Spleen (tissue), 7 donors: ENCODE measurements at regions not wholly inside any gene's neighbourhood (a gene's known extent, or its start where the extent isn't known, plus 50 kb on each side); places are given as distances from the start of the nearest gene placed in this dataset.

ENCODE experiments used
- POLR2A ChIP-seq, 3 donors: fragments of 450-650 bp; IDR thresholded peaks; one replicate each; pipeline ENCODE4 v1.5.1; 2017; ENCODE audit warnings: antibody characterized with exemption in 3 of 3, mild to moderate bottlenecking in 1 of 3
- POLR2AphosphoS5 ChIP-seq, 3 donors: sonication (generic); formaldehyde crosslinking; IDR thresholded peaks; one replicate each; pipeline ENCODE4 v1.5.1; 2017; ENCODE audit warnings: antibody characterized with exemption in 3 of 3
- TF ChIP-seq, protein P1 (sequence below), 11 experiments: fragments of 200-600 bp in 7 of 11; fragments of 450-650 bp in 4 of 11; sonication (generic) in 4 of 11; IDR thresholded peaks in 8 of 11; conservative IDR thresholded peaks in 3 of 11; 1 replicate in 7 of 11; 2 replicates in 4 of 11; pipeline versions ENCODE4 v1.4.0 to v1.8.0; 2016 to 2021; ENCODE audit warnings: antibody characterized with exemption in 11 of 11, inconsistent platforms in 4 of 11, mild to moderate bottlenecking in 1 of 11
- donor health status: DM: no; HTN: no; CAD: no; lungs with moderate emphysema.
- donor health status: DM: no; HTN: no; CAD: no.
- donor health status: DM: no; HTN: no; CAD: no.

DNA sequence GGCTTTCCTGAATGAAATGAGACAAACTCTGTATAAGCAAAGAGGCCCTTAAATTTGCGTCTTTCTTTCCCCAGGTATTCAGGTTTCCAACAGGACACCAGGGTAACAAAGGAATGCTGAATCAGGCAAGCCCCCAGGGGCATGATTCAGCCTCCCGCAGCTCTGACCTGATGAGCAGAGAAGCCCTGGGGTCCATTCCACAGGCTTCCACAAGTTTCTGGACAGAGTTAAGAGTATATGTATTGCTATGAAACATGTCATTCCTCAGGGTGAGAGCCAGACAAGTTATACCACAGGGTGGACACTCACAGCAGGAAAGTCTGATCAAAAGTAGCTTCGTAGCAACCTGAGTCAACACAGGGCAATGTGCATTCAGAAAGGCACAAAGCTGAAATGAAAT, 68.1 kb upstream of the CTNNB1 start:
- TF ChIP-seq, protein P1, sequence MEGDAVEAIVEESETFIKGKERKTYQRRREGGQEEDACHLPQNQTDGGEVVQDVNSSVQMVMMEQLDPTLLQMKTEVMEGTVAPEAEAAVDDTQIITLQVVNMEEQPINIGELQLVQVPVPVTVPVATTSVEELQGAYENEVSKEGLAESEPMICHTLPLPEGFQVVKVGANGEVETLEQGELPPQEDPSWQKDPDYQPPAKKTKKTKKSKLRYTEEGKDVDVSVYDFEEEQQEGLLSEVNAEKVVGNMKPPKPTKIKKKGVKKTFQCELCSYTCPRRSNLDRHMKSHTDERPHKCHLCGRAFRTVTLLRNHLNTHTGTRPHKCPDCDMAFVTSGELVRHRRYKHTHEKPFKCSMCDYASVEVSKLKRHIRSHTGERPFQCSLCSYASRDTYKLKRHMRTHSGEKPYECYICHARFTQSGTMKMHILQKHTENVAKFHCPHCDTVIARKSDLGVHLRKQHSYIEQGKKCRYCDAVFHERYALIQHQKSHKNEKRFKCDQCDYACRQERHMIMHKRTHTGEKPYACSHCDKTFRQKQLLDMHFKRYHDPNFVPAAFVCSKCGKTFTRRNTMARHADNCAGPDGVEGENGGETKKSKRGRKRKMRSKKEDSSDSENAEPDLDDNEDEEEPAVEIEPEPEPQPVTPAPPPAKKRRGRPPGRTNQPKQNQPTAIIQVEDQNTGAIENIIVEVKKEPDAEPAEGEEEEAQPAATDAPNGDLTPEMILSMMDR (IDR thresholded peaks at IDR 0.05 in 8 of 11, conservative IDR thresholded peaks at IDR 0.05 in 3 of 11), result no peak
- no peak for TF ChIP-seq POLR2A (IDR thresholded peaks at IDR 0.05)
- no peak for TF ChIP-seq POLR2AphosphoS5 (IDR thresholded peaks at IDR 0.05)
